PC-3 (cell line): ENCODE measurements at regions not wholly inside any gene's neighbourhood (a gene's known extent, or its start where the extent isn't known, plus 50 kb on each side); places are given as distances from the start of the nearest gene placed in this dataset.

Experiments
- ATAC-seq: fragments of 200-7000 bp; cut with Tn5 transposase; 2 replicates; pipeline ENCODE4 v1.9.1; 2020; ENCODE audit warnings: mild to moderate bottlenecking, moderate library complexity
- BruUV-seq: library from RNA; stranded (reverse); fragments of 400-500 nt; replicated peaks from 2 replicates; lab custom pipeline; 2021; lab: Mats Ljungman, UMichigan
- CTCF ChIA-PET: fragments of 300-600 bp; sonication (Branson Sonifier 250); formaldehyde crosslinking; loops from one replicate; lab custom pipeline; 2022; ENCODE audit warnings: antibody characterized with exemption; lab: Charles Lee
- POLR2A ChIA-PET: fragments of 300-600 bp; sonication (Branson Sonifier 250); formaldehyde crosslinking; loops from one replicate; lab custom pipeline; 2022; ENCODE audit warnings: antibody characterized with exemption; ENCODE audit not compliant: unreplicated experiment; lab: Charles Lee
- DNase-seq: peaks from one replicate; pipeline ENCODE4 v3.0.0-alpha.2; 2015
- H2AFZ ChIP-seq: fragments of 300-600 bp; sonication (generic); 2 replicates; pipeline ENCODE4 v1.6.0; 2016; ENCODE audit warnings: antibody characterized with exemption, low read length
- H3F3A ChIP-seq: fragments of 300-600 bp; sonication (generic); one replicate; pipeline ENCODE4 v1.6.0; 2017; ENCODE audit warnings: antibody characterized with exemption, low read length, control low read depth, mild to moderate bottlenecking; ENCODE audit not compliant: unreplicated experiment
- H3K27ac ChIP-seq: fragments of 300-600 bp; sonication (generic); 2 replicates; pipeline ENCODE4 v1.5.1; 2016; ENCODE audit warnings: mild to moderate bottlenecking, low read length
- H3K27me3 ChIP-seq: fragments of 300-600 bp; sonication (generic); 2 replicates; pipeline ENCODE4 v1.6.1; 2016; ENCODE audit warnings: low read length, mixed read lengths
- H3K36me3 ChIP-seq: fragments of 300-600 bp; sonication (generic); 2 replicates; pipeline ENCODE4 v1.6.1; 2016; ENCODE audit warnings: low read depth, mixed run types, low read length, mixed read lengths
- H3K4me1 ChIP-seq: fragments of 300-600 bp; sonication (generic); 2 replicates; pipeline ENCODE4 v1.5.1; 2016; ENCODE audit warnings: low read length; ENCODE audit not compliant: insufficient read depth
- H3K4me2 ChIP-seq: fragments of 300-600 bp; sonication (generic); 2 replicates; pipeline ENCODE4 v1.6.0; 2016; ENCODE audit warnings: low read length
- H3K4me3 ChIP-seq: fragments of 300-600 bp; sonication (generic); 2 replicates; pipeline ENCODE4 v1.5.1; 2016; ENCODE audit warnings: mild to moderate bottlenecking, low read length, mixed read lengths
- H3K79me2 ChIP-seq: fragments of 300-600 bp; sonication (generic); 2 replicates; pipeline ENCODE4 v1.6.1; 2017; ENCODE audit warnings: low read length, mixed read lengths
- H3K9ac ChIP-seq: fragments of 300-600 bp; sonication (generic); 2 replicates; pipeline ENCODE4 v1.6.0; 2016; ENCODE audit warnings: mild to moderate bottlenecking, low read length
- H3K9me2 ChIP-seq: fragments of 300-600 bp; sonication (generic); replicated peaks from 2 replicates; pipeline ENCODE4 v1.6.1; 2016; ENCODE audit warnings: mixed run types, low read length, mixed read lengths
- H3K9me3 ChIP-seq: fragments of 300-600 bp; sonication (generic); 2 replicates; pipeline ENCODE4 v1.6.1; 2016; ENCODE audit warnings: low read length, mixed read lengths
- H4K20me1 ChIP-seq: fragments of 300-600 bp; sonication (generic); 2 replicates; pipeline ENCODE4 v1.6.1; 2016; ENCODE audit warnings: low read length, mixed read lengths
- EZH2 ChIP-seq: fragments of 300-600 bp; sonication (generic); IDR thresholded peaks from one replicate; pipeline ENCODE4 v1.6.1; 2017; ENCODE audit warnings: antibody characterized with exemption, mild to moderate bottlenecking, low read length; ENCODE audit not compliant: unreplicated experiment
- EZH2phosphoT487 ChIP-seq: fragments of 300-600 bp; sonication (generic); IDR thresholded peaks from 2 replicates; pipeline ENCODE4 v1.6.1; 2018; ENCODE audit warnings: mild to moderate bottlenecking, antibody characterized with exemption, low read length, borderline replicate concordance
- intact Hi-C: fragments of 100-400 bp; cut with micrococcal nuclease; formaldehyde crosslinking; loops from 2 replicates; pipeline ENCODE4 v1.9.0; 2023
- TF ChIP-seq, protein P1 (sequence below): fragments of 300-600 bp; sonication (generic); conservative IDR thresholded peaks from 2 replicates; pipeline ENCODE4 v1.5.1; 2017; ENCODE audit warnings: antibody characterized with exemption, low read depth, mild to moderate bottlenecking, low read length

GRCh38 chr2:49643149-49643548 lies 488.8 kb upstream of the FSHR start:
- ATAC-seq (no peak), DNase-seq (no peak)
- H3K9me2 ChIP-seq: no peaks in the 10 kb centered on the region
- no peak overlapping the region for H3K9ac ChIP-seq
- no peak overlapping the region for H3K27ac ChIP-seq
- no peak overlapping the region for H3K4me3 ChIP-seq
- no peaks in the 10 kb centered on the region for H3K36me3 ChIP-seq
- H3K4me1 ChIP-seq: no peaks in the 10 kb centered on the region
- BruUV-seq: no TSS peak
- no peaks in the 10 kb centered on the region for H3K79me2 ChIP-seq
- POLR2A ChIA-PET: no interaction called here
- CTCF ChIA-PET: no interaction called here
- intact Hi-C loops: no loop called here
- H2AFZ ChIP-seq: no peak overlapping the region
- H4K20me1 ChIP-seq: no peaks in the 10 kb centered on the region
- H3K9me3 ChIP-seq: peaks cover 18% of the 10 kb centered on the region; the same call in 1 of the 2 replicates
- no peaks in the 10 kb centered on the region for H3F3A ChIP-seq
- no peak for TF ChIP-seq EZH2phosphoT487
- TF ChIP-seq, protein P1, sequence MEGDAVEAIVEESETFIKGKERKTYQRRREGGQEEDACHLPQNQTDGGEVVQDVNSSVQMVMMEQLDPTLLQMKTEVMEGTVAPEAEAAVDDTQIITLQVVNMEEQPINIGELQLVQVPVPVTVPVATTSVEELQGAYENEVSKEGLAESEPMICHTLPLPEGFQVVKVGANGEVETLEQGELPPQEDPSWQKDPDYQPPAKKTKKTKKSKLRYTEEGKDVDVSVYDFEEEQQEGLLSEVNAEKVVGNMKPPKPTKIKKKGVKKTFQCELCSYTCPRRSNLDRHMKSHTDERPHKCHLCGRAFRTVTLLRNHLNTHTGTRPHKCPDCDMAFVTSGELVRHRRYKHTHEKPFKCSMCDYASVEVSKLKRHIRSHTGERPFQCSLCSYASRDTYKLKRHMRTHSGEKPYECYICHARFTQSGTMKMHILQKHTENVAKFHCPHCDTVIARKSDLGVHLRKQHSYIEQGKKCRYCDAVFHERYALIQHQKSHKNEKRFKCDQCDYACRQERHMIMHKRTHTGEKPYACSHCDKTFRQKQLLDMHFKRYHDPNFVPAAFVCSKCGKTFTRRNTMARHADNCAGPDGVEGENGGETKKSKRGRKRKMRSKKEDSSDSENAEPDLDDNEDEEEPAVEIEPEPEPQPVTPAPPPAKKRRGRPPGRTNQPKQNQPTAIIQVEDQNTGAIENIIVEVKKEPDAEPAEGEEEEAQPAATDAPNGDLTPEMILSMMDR: no peak
- no peak for TF ChIP-seq EZH2
- H3K27me3 ChIP-seq: no peaks in the 10 kb centered on the region
- no peak overlapping the region for H3K4me2 ChIP-seq

DNA sequence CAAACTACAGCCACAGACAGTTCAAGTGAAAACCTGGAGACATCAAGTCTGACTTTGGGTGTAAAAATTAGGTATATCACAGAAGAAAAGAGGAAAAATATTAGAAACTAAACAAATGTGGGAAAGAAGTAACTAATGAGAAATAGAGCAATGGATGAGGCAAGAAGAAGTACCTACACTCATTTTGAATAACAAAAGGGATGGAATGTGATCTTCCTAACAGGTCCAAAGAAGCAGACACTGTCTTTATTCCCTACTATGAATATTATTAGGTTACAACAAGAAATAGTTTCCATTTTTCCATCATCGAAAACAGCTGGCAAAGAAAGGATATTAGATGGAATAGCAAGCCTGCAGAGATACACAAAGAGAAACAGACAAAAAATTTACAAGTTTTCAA lies 486.3 kb upstream of the FSHR start:
- ChIA-PET POLR2A (no interaction called here), CTCF (no interaction called here)
- Histone ChIP-seq H3F3A (no peaks in the 10 kb centered on the region), H3K9ac (no peak overlapping the region), H2AFZ (no peak overlapping the region), H3K27me3 (no peaks in the 10 kb centered on the region), H3K9me2 (no peaks in the 10 kb centered on the region), H3K27ac (no peak overlapping the region), H3K4me3 (no peak overlapping the region), H3K9me3 (0 out of 2 replicates have a peak, but pooled peaks cover 8% of the 10 kb centered on the region), H3K79me2 (no peaks in the 10 kb centered on the region), H3K36me3 (no peaks in the 10 kb centered on the region), H3K4me1 (no peaks in the 10 kb centered on the region), H4K20me1 (no peaks in the 10 kb centered on the region), H3K4me2 (no peak overlapping the region)
- intact Hi-C loops: no loop called here
- TF ChIP-seq EZH2 (no peak), EZH2phosphoT487 (no peak)
- TF ChIP-seq, protein P1: no peak
- ATAC-seq (no peak), DNase-seq (no peak)
- BruUV-seq: no TSS peak

DNA sequence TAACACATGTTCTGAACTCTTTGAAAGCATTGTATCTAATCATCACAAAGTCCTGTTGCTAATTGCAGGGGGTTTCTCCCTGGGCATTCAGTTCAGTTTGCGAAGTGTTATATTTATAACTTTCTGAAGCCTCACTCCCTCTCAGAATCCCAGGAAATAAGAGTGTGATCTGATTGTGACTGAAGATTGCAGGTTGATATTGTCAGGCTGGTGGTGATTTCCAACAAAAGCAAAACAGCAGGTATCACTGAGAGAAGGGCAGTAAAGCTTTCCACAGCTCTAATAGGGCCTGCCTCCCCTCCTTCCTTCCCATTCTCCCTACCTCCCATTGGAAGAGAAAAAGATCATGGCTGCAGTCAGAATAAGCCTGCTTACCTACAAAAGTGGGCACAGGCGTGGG lies 466.7 kb upstream of the FSHR start:
- CTCF ChIA-PET: no interaction called here
- Histone ChIP-seq H3K4me3 (no peak overlapping the region), H3K4me2 (no peak overlapping the region), H3F3A (no peaks in the 10 kb centered on the region), H3K9ac (no peak overlapping the region), H4K20me1 (no peaks in the 10 kb centered on the region), H3K27ac (no peak overlapping the region), H3K27me3 (no peaks in the 10 kb centered on the region), H3K79me2 (no peaks in the 10 kb centered on the region), H3K36me3 (no peaks in the 10 kb centered on the region), H3K4me1 (no peaks in the 10 kb centered on the region), H3K9me3 (no peaks in the 10 kb centered on the region), H2AFZ (no peak overlapping the region), H3K9me2 (no peaks in the 10 kb centered on the region)
- ATAC-seq (no peak), DNase-seq (no peak)
- no TSS peak for BruUV-seq
- TF ChIP-seq, protein P1: no peak
- no peak for TF ChIP-seq EZH2phosphoT487
- no peak for TF ChIP-seq EZH2
- POLR2A ChIA-PET: no interaction called here
- intact Hi-C loops: no loop called here
